Panc1 (cell line): ENCODE measurements at regions not wholly inside any gene's neighbourhood (a gene's known extent, or its start where the extent isn't known, plus 50 kb on each side); places are given as distances from the start of the nearest gene placed in this dataset.

Experiments used
- ATAC-seq: fragments of 200-7000 bp; cut with Tn5 transposase; 2 replicates; pipeline ENCODE4 v1.9.1; 2020; ENCODE audit warnings: mild to moderate bottlenecking, moderate library complexity
- BruUV-seq: library from RNA; stranded (reverse); fragments of 400-500 nt; replicated peaks from 2 replicates; lab custom pipeline; 2021; lab: Mats Ljungman, UMichigan
- CTCF ChIA-PET: fragments of 300-600 bp; sonication (Branson Sonifier 250); formaldehyde crosslinking; loops from one replicate; lab custom pipeline; 2022; ENCODE audit warnings: antibody characterized with exemption; lab: Charles Lee
- POLR2A ChIA-PET: fragments of 300-600 bp; sonication (Branson Sonifier 250); formaldehyde crosslinking; loops from one replicate; lab custom pipeline; 2022; ENCODE audit warnings: antibody characterized with exemption; lab: Charles Lee
- DNase-seq: peaks from one replicate; pipeline ENCODE4 v3.0.0-alpha.2; 2010; ENCODE audit warnings: low read depth, low spot score
- H3K27ac ChIP-seq: 2 replicates; pipeline ENCODE4 v1.5.1; 2011; ENCODE audit warnings: mild to moderate bottlenecking, low read length, inconsistent platforms
- H3K27me3 ChIP-seq: fragments of 200-500 bp; sonication (Bioruptor generic); 2 replicates; pipeline ENCODE4 v1.6.0; 2014; ENCODE audit warnings: low read length, inconsistent platforms; ENCODE audit not compliant: control insufficient read depth, insufficient read depth
- H3K36me3 ChIP-seq: fragments of 200-500 bp; sonication (Bioruptor generic); 2 replicates; pipeline ENCODE4 v1.5.1; 2014; ENCODE audit warnings: inconsistent platforms, mild to moderate bottlenecking, low read length, moderate library complexity; ENCODE audit not compliant: control insufficient read depth, insufficient read depth
- H3K4me1 ChIP-seq: 2 replicates; pipeline ENCODE4 v1.5.1; 2011; ENCODE audit warnings: inconsistent platforms, mild to moderate bottlenecking, low read length, moderate library complexity; ENCODE audit not compliant: control insufficient read depth, insufficient read depth
- H3K4me3 ChIP-seq, 2 experiments: 2 replicates each; pipeline ENCODE4 v1.5.1; 2011 to 2012; ENCODE audit warnings: low read depth in 2 of 2, low read length in 2 of 2, mild to moderate bottlenecking in 2 of 2, inconsistent platforms in 1 of 2, moderate library complexity in 1 of 2
- H3K9me3 ChIP-seq: fragments of 200-500 bp; sonication (Bioruptor generic); 2 replicates; pipeline ENCODE4 v1.5.1; 2014; ENCODE audit warnings: low read depth, mild to moderate bottlenecking, inconsistent platforms, low read length, moderate library complexity; ENCODE audit not compliant: control insufficient read depth, insufficient read depth
- CTCF ChIP-seq: fragments of 450-650 bp; IDR thresholded peaks from 2 replicates; pipeline ENCODE4 v1.5.1; 2017; ENCODE audit warnings: mild to moderate bottlenecking
- POLR2AphosphoS5 ChIP-seq: IDR thresholded peaks from 2 replicates; pipeline ENCODE4 v1.6.1; 2012; ENCODE audit warnings: mild to moderate bottlenecking, low read depth, low read length, moderate library complexity
- SIN3A ChIP-seq: IDR thresholded peaks from 2 replicates; pipeline ENCODE4 v1.6.1; 2012; ENCODE audit warnings: low read depth, mild to moderate bottlenecking, low read length, moderate library complexity, borderline replicate concordance; ENCODE audit not compliant: insufficient read depth
- TCF7L2 ChIP-seq: IDR thresholded peaks from 2 replicates; pipeline ENCODE4 v1.6.1; 2011; ENCODE audit warnings: mild to moderate bottlenecking, low read depth, low read length, inconsistent platforms
- in situ Hi-C: cut with HindIII; loops from 2 replicates; pipeline ENCODE4 v1.10.0; 2016; ENCODE audit warnings: low sequenced_read_pairs, low pct_unique_long_range_greater_than_20kb
- intact Hi-C: fragments of 100-400 bp; cut with micrococcal nuclease; formaldehyde crosslinking; loops from one replicate; pipeline ENCODE4 v1.10.0; 2022; ENCODE audit not compliant: unreplicated experiment
- TF ChIP-seq, protein P1 (sequence below), 2 experiments: IDR thresholded peaks; 2 replicates each; pipeline ENCODE4 v1.6.1; 2011 to 2012; ENCODE audit warnings: low read depth in 2 of 2, control low read depth in 1 of 2, low read length in 1 of 2, mild to moderate bottlenecking in 1 of 2, moderate library complexity in 1 of 2; ENCODE audit not compliant: insufficient read depth in 1 of 2

GRCh38 chrX:65608026-65608425, 59.4 kb upstream of the MSN start:
- H3K36me3 ChIP-seq: no peaks in the 10 kb centered on the region; the same call in 1 of the 2 replicates
- DNase-seq: no peak
- no peak for ATAC-seq
- ChIA-PET CTCF (no interaction called here), POLR2A (no interaction called here)
- BruUV-seq: no TSS peak
- no peaks in the 10 kb centered on the region for H3K9me3 ChIP-seq
- TF ChIP-seq, protein P1, sequence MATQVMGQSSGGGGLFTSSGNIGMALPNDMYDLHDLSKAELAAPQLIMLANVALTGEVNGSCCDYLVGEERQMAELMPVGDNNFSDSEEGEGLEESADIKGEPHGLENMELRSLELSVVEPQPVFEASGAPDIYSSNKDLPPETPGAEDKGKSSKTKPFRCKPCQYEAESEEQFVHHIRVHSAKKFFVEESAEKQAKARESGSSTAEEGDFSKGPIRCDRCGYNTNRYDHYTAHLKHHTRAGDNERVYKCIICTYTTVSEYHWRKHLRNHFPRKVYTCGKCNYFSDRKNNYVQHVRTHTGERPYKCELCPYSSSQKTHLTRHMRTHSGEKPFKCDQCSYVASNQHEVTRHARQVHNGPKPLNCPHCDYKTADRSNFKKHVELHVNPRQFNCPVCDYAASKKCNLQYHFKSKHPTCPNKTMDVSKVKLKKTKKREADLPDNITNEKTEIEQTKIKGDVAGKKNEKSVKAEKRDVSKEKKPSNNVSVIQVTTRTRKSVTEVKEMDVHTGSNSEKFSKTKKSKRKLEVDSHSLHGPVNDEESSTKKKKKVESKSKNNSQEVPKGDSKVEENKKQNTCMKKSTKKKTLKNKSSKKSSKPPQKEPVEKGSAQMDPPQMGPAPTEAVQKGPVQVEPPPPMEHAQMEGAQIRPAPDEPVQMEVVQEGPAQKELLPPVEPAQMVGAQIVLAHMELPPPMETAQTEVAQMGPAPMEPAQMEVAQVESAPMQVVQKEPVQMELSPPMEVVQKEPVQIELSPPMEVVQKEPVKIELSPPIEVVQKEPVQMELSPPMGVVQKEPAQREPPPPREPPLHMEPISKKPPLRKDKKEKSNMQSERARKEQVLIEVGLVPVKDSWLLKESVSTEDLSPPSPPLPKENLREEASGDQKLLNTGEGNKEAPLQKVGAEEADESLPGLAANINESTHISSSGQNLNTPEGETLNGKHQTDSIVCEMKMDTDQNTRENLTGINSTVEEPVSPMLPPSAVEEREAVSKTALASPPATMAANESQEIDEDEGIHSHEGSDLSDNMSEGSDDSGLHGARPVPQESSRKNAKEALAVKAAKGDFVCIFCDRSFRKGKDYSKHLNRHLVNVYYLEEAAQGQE (IDR thresholded peaks at IDR 0.05; ENCODE audit: insufficient read depth in 1 of 2, low read depth in 2 of 2, low read length in 1 of 2): no peak
- TF ChIP-seq TCF7L2 (no peak), SIN3A (no peak), POLR2AphosphoS5 (no peak), CTCF (no peak)
- in situ Hi-C loops (no loop called here), intact Hi-C loops (no loop called here)
- no peak overlapping the region for H3K4me3 ChIP-seq
- no peak overlapping the region for H3K27ac ChIP-seq
- no peaks in the 10 kb centered on the region for H3K4me1 ChIP-seq
- H3K27me3 ChIP-seq: no peaks in the 10 kb centered on the region

- POLR2A ChIA-PET: no interaction called here
- DNase-seq: no peak
- ATAC-seq: no peak
- in situ Hi-C loops: no loop called here
- H3K27ac ChIP-seq: no peak overlapping the region
- no peaks in the 10 kb centered on the region for H3K4me1 ChIP-seq
- no peak overlapping the region for H3K4me3 ChIP-seq
- CTCF ChIA-PET: no interaction called here
- H3K36me3 ChIP-seq: no peaks in the 10 kb centered on the region; the same call in 1 of the 2 replicates
- H3K27me3 ChIP-seq: no peaks in the 10 kb centered on the region
- BruUV-seq: no TSS peak
- TF ChIP-seq POLR2AphosphoS5 (no peak), SIN3A (no peak), CTCF (no peak), TCF7L2 (no peak)
- TF ChIP-seq, protein P1 (IDR thresholded peaks at IDR 0.05; ENCODE audit: insufficient read depth in 1 of 2, low read depth in 2 of 2, low read length in 1 of 2): no peak
- intact Hi-C loops: no loop called here
- H3K9me3 ChIP-seq: no peaks in the 10 kb centered on the region
These were observed 60.2 kb upstream of the MSN start for GRCh38 chrX:65607070-65607742.
